B cell (primary cell): ENCODE measurements at regions not wholly inside any gene's neighbourhood (a gene's known extent, or its start where the extent isn't known, plus 50 kb on each side); places are given as distances from the start of the nearest gene placed in this dataset.

Experiments used
- ATAC-seq: fragments of 200-7000 bp; cut with Tn5 transposase; one replicate; pipeline ENCODE4 v1.10.0; 2021; ENCODE audit warnings: low read depth, mild to moderate bottlenecking, moderate number of reproducible peaks, moderate library complexity
- CTCF ChIA-PET: fragments of 350-600 bp; sonication (Branson Sonifier 250); formaldehyde crosslinking; loops from one replicate; lab custom pipeline; 2021; ENCODE audit warnings: antibody characterized with exemption, inconsistent platforms; lab: Charles Lee
- POLR2A ChIA-PET: fragments of 350-600 bp; sonication (Branson Sonifier 250); formaldehyde crosslinking; loops from one replicate; lab custom pipeline; 2021; ENCODE audit warnings: antibody characterized with exemption; lab: Charles Lee
- DNase-seq: peaks from one replicate; pipeline ENCODE4 v3.0.0; 2013
- H2AFZ ChIP-seq: 2 replicates; pipeline ENCODE4 v1.6.1; 2012; ENCODE audit warnings: mild to moderate bottlenecking, low read depth, low read length; ENCODE audit not compliant: insufficient read depth, poor library complexity, severe bottlenecking
- H3K27ac ChIP-seq, 2 donors: 1 replicate in 1 of 2; 2 replicates in 1 of 2; pipeline ENCODE4 v1.5.1; 2012 to 2013; ENCODE audit warnings: low read length in 2 of 2, mild to moderate bottlenecking in 2 of 2, moderate library complexity in 1 of 2
- H3K27me3 ChIP-seq, 4 experiments: fragments of 200-600 bp in 1 of 4; sonication (generic) in 1 of 4; replicated peaks in 1 of 4; 1 replicate in 2 of 4; 2 replicates in 2 of 4; pipeline versions ENCODE4 v1.6.1 to v1.7.0; 2013 to 2016; ENCODE audit warnings: low read length in 3 of 4, mild to moderate bottlenecking in 2 of 4, mixed read lengths in 1 of 4, moderate library complexity in 1 of 4; ENCODE audit not compliant: insufficient read depth in 4 of 4, control insufficient read depth in 3 of 4; ENCODE audit errors: control extremely low read depth in 1 of 4
- H3K36me3 ChIP-seq, 2 experiments: replicated peaks in 1 of 2; 1 replicate in 1 of 2; 2 replicates in 1 of 2; pipeline versions ENCODE4 v1.6.1 to v1.7.1; 2013; ENCODE audit warnings: low read length in 1 of 2; ENCODE audit not compliant: insufficient read depth in 2 of 2, control insufficient read depth in 1 of 2; ENCODE audit errors: control extremely low read depth in 1 of 2, extremely low read depth in 1 of 2
- H3K4me1 ChIP-seq, 2 donors: fragments of 200-600 bp in 1 of 2; sonication (generic) in 1 of 2; 1 replicate in 1 of 2; 2 replicates in 1 of 2; pipeline versions ENCODE4 v1.5.1 to v1.6.1; 2013 to 2017; ENCODE audit warnings: low read length in 2 of 2; ENCODE audit not compliant: control insufficient read depth in 2 of 2, insufficient read depth in 2 of 2
- H3K4me2 ChIP-seq: replicated peaks from 2 replicates; pipeline ENCODE3; 2012; ENCODE audit warnings: mild to moderate bottlenecking, low read depth, low read length; ENCODE audit not compliant: poor library complexity, severe bottlenecking
- H3K4me3 ChIP-seq, 5 experiments: fragments of 200-600 bp in 1 of 5; sonication (generic) in 1 of 5; 1 replicate in 3 of 5; 2 replicates in 2 of 5; pipeline versions ENCODE4 v1.5.1 to v1.7.0; 2011 to 2016; ENCODE audit warnings: low read length in 4 of 5, mild to moderate bottlenecking in 4 of 5, low read depth in 2 of 5, control low read depth in 1 of 5, moderate library complexity in 1 of 5; ENCODE audit not compliant: insufficient read depth in 1 of 5; ENCODE audit errors: control extremely low read depth in 1 of 5, extremely low read depth in 1 of 5
- H3K79me2 ChIP-seq: fragments of 200-600 bp; sonication (generic); one replicate; pipeline ENCODE4 v1.6.0; 2016; ENCODE audit warnings: low read length; ENCODE audit not compliant: control insufficient read depth, insufficient read depth
- H3K9ac ChIP-seq: fragments of 200-600 bp; sonication (generic); 2 replicates; pipeline ENCODE4 v1.6.1; 2017; ENCODE audit warnings: mild to moderate bottlenecking, low read length, moderate library complexity
- H3K9me3 ChIP-seq, 3 donors: one replicate each; pipeline versions ENCODE4 v1.6.1 to v1.7.1; 2013; ENCODE audit warnings: low read length in 2 of 3; ENCODE audit not compliant: control insufficient read depth in 2 of 3, insufficient read depth in 1 of 3; ENCODE audit errors: control extremely low read depth in 1 of 3
- H4K20me1 ChIP-seq: 2 replicates; pipeline ENCODE4 v1.6.0; 2012; ENCODE audit warnings: mild to moderate bottlenecking, low read length; ENCODE audit not compliant: insufficient read depth, control insufficient read depth, poor library complexity, severe bottlenecking
- H3K27ac Mint-ChIP-seq: one replicate; pipeline ENCODE4 v1.8.0; 2021; ENCODE audit warnings: mixed read lengths
- H3K27me3 Mint-ChIP-seq: one replicate; pipeline ENCODE4 v1.8.0; 2021; ENCODE audit warnings: mixed read lengths
- H3K4me1 Mint-ChIP-seq: one replicate; pipeline ENCODE4 v1.8.0; 2021; ENCODE audit warnings: mixed read lengths
- H3K4me3 Mint-ChIP-seq: one replicate; pipeline ENCODE4 v1.8.0; 2021; ENCODE audit warnings: mixed read lengths
- H3K9me3 Mint-ChIP-seq: one replicate; pipeline ENCODE4 v1.8.0; 2022; ENCODE audit warnings: mixed read lengths; ENCODE audit not compliant: insufficient read depth
- EZH2 ChIP-seq: IDR thresholded peaks from 2 replicates; pipeline ENCODE4 v1.6.1; 2012; ENCODE audit warnings: borderline replicate concordance, low read depth, mild to moderate bottlenecking, moderate library complexity, low read length; ENCODE audit not compliant: insufficient read depth, poor library complexity, severe bottlenecking
- WGBS: methylation state at CpG from one replicate; pipeline ENCODE4 v1.1.5; 2013; ENCODE audit warnings: missing lambda C conversion rate; ENCODE audit not compliant: insufficient coverage; 5-methylcytosine and 5-hydroxymethylcytosine counted together
- intact Hi-C: fragments of 100-400 bp; cut with micrococcal nuclease; formaldehyde crosslinking; loops from one replicate; pipeline ENCODE4 v1.10.0; 2022
- TF ChIP-seq, protein P1 (sequence below): fragments of 200-600 bp; IDR thresholded peaks from one replicate; pipeline ENCODE4 v1.8.0; 2022; ENCODE audit warnings: antibody characterized with exemption, mild to moderate bottlenecking

DNA sequence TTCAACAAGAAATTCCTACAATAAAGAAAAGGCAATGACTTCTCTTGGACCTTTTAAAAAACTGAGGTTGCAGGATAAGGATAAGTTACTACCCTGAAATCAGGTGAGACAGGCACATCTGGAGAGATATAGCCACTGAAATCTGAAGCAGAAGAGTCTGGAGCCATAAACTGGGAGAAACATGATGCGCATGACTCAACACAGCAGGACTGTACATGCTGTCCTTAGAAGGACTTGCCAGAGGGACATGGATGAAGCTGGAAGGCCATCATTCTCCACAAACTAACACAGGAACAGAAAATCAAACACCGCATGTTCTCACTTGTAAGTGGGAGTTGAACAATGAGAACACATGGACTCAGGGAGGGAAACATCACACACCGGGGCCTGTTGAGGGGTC lies 1020.2 kb downstream of the AGBL1 start:
- Histone ChIP-seq H3K27me3 (no peaks in the 10 kb centered on the region), H3K27ac (no peak overlapping the region), H3K9me3 (peaks cover 1 to 12% (median 4%) of the 10 kb centered on the region in 3 donors), H3K4me1 (no peaks in the 10 kb centered on the region), H3K79me2 (no peaks in the 10 kb centered on the region), H3K4me3 (no peak overlapping the region), H3K9ac (no peak overlapping the region), H4K20me1 (no peaks in the 10 kb centered on the region), H3K36me3 (no peaks in the 10 kb centered on the region), H2AFZ (no peak overlapping the region), H3K4me2 (no peak overlapping the region)
- ChIA-PET CTCF (no interaction called here), POLR2A (no interaction called here)
- Mint-ChIP-seq H3K9me3 (peaks cover 9% of the 10 kb centered on the region), H3K4me3 (no peak overlapping the region), H3K27me3 (no peaks in the 10 kb centered on the region), H3K27ac (no peak overlapping the region), H3K4me1 (no peaks in the 10 kb centered on the region)
- DNase-seq, result no peak
- 100% methylated on average over 1 of the region's 3 CpGs for WGBS
- intact Hi-C loops, result no loop called here
- TF ChIP-seq EZH2, result no peak
- TF ChIP-seq, protein P1, sequence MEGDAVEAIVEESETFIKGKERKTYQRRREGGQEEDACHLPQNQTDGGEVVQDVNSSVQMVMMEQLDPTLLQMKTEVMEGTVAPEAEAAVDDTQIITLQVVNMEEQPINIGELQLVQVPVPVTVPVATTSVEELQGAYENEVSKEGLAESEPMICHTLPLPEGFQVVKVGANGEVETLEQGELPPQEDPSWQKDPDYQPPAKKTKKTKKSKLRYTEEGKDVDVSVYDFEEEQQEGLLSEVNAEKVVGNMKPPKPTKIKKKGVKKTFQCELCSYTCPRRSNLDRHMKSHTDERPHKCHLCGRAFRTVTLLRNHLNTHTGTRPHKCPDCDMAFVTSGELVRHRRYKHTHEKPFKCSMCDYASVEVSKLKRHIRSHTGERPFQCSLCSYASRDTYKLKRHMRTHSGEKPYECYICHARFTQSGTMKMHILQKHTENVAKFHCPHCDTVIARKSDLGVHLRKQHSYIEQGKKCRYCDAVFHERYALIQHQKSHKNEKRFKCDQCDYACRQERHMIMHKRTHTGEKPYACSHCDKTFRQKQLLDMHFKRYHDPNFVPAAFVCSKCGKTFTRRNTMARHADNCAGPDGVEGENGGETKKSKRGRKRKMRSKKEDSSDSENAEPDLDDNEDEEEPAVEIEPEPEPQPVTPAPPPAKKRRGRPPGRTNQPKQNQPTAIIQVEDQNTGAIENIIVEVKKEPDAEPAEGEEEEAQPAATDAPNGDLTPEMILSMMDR, result no peak
- ATAC-seq, result no peak

DNA sequence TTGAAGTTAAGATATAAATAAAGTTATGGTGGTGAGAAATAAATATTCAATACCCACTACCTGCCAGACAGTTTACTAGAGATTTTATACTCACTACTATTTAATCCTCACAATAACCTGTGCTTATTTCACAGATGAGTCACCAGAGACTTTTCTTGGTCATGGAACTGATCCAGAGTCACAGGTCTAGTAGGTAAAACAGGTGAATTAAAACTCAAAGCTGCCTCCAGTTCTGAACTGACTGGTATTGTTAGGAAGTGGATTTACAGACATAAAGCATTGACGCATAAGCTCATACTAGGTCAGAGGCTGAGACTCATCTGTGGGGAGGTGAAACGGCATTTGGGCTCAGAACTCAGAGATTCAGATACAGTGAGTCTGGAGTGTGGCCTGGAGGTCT lies 1009.9 kb downstream of the AGBL1 start:
- H3K9me3 ChIP-seq, result no peaks in the 10 kb centered on the region
- no peak overlapping the region for H3K27ac Mint-ChIP-seq
- no peaks in the 10 kb centered on the region for H3K4me1 Mint-ChIP-seq
- no peaks in the 10 kb centered on the region for H3K79me2 ChIP-seq
- no peak overlapping the region for H3K9ac ChIP-seq
- H3K9me3 Mint-ChIP-seq, result peaks cover 2% of the 10 kb centered on the region
- H3K4me1 ChIP-seq, result no peaks in the 10 kb centered on the region
- no peaks in the 10 kb centered on the region for H3K27me3 ChIP-seq
- H3K36me3 ChIP-seq, result no peaks in the 10 kb centered on the region
- no peak for ATAC-seq
- H3K27me3 Mint-ChIP-seq, result no peaks in the 10 kb centered on the region
- ChIA-PET CTCF (no interaction called here), POLR2A (no interaction called here)
- H3K4me3 ChIP-seq, result no peak overlapping the region
- H4K20me1 ChIP-seq, result no peaks in the 10 kb centered on the region
- DNase-seq, result no peak
- no peak overlapping the region for H3K4me2 ChIP-seq
- TF ChIP-seq, protein P1, result no peak
- no peak for TF ChIP-seq EZH2
- H2AFZ ChIP-seq, result no peak overlapping the region
- H3K27ac ChIP-seq, result no peak overlapping the region
- 92% methylated on average over 2 of the region's 2 CpGs for WGBS
- H3K4me3 Mint-ChIP-seq, result no peak overlapping the region
- intact Hi-C loops, result no loop called here
